ENCODE measurements at regions not wholly inside any gene's neighbourhood (a gene's known extent, or its start where the extent isn't known, plus 50 kb on each side); places are given as distances from the start of the nearest gene placed in this dataset.

DNA sequence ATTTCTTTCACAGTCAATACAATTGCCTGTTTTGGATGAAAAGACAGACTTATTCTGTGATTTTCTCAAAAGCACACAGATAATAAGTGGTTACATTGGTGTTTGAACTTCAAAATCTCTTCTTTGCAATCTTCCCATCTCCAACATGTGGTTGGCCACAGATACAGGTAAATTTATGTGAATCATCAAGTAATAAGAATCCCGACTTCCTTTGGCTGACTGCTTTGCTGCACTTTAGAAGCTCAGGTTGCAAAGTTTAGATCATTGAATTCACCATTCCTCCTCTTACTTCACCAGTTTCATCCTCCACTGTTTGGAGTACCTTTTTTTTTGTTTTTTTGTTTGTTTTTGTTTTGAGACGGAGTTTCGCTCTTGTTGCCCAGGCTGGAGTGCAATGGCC, 56.5 kb upstream of the ADRB2 start:
- no peaks in the 10 kb centered on the region for H3K27me3 Mint-ChIP-seq
- no peak for TF ChIP-seq CTCF (IDR thresholded peaks at IDR 0.05; ENCODE audit: unreplicated experiment)
- DNase-seq (ENCODE audit: low spot score, unreplicated experiment), result no peak
- no peaks in the 10 kb centered on the region for H3K36me3 Mint-ChIP-seq (ENCODE audit: insufficient read depth)
- H3K27ac Mint-ChIP-seq, result no peak overlapping the region
- no peaks in the 10 kb centered on the region for H3K9me3 Mint-ChIP-seq (ENCODE audit: low read depth)
- no peak overlapping the region for H3K4me3 Mint-ChIP-seq (ENCODE audit: low read depth)
- H3K4me1 Mint-ChIP-seq (ENCODE audit: low read depth), result peaks cover 4% of the 10 kb centered on the region

DNA sequence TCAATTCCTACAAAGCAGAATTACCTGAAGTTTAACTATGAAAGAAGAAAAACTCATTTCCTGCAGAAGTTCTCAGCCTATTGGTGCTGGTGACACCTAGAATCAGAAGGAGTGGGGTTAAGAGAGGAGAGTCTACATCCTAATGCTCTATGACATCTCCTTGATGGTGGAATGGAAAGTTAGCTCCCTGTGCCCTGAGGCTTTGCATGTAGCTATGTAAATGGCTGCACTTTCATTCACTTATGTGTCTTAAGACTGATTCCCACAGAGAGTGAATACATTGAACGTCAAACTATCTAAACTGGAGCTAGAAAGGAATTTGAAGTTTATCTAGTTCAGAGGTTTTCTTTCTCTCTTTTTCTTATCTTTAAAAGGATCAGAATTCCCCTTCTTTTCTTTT, 52.1 kb upstream of the ADRB2 start:
- no peaks in the 10 kb centered on the region for H3K4me1 Mint-ChIP-seq (ENCODE audit: low read depth)
- H3K27me3 Mint-ChIP-seq, result no peaks in the 10 kb centered on the region
- no peak for TF ChIP-seq CTCF (IDR thresholded peaks at IDR 0.05; ENCODE audit: unreplicated experiment)
- H3K9me3 Mint-ChIP-seq (ENCODE audit: low read depth), result no peaks in the 10 kb centered on the region
- H3K4me3 Mint-ChIP-seq (ENCODE audit: low read depth), result no peak overlapping the region
- DNase-seq (ENCODE audit: low spot score, unreplicated experiment), result no peak
- H3K36me3 Mint-ChIP-seq (ENCODE audit: insufficient read depth), result no peaks in the 10 kb centered on the region
- H3K27ac Mint-ChIP-seq, result no peak overlapping the region

- no peaks in the 10 kb centered on the region for H3K36me3 Mint-ChIP-seq (ENCODE audit: insufficient read depth)
- no peak overlapping the region for H3K27ac Mint-ChIP-seq
Observed at GRCh38 chr5:148776261-148776660, 50.1 kb upstream of the ADRB2 start.

More at GRCh38 chr5:148776261-148776660, 50.1 kb upstream of the ADRB2 start:
- no peak overlapping the region for H3K4me3 Mint-ChIP-seq (ENCODE audit: low read depth)
- no peaks in the 10 kb centered on the region for H3K9me3 Mint-ChIP-seq (ENCODE audit: low read depth)
- no peak for TF ChIP-seq CTCF (IDR thresholded peaks at IDR 0.05; ENCODE audit: unreplicated experiment)
- no peak for DNase-seq (ENCODE audit: low spot score, unreplicated experiment)
- no peaks in the 10 kb centered on the region for H3K27me3 Mint-ChIP-seq
- no peaks in the 10 kb centered on the region for H3K4me1 Mint-ChIP-seq (ENCODE audit: low read depth)
